ENCODE measurements at regions not wholly inside any gene's neighbourhood (a gene's known extent, or its start where the extent isn't known, plus 50 kb on each side); places are given as distances from the start of the nearest gene placed in this dataset.

GRCh38 chr14:98189944-98190343 lies 1082.1 kb downstream of the BCL11B start:
- TF ChIP-seq CTCF (IDR thresholded peaks at IDR 0.05) (no peak), TCF12 (IDR thresholded peaks at IDR 0.05) (no peak), SIN3A (IDR thresholded peaks at IDR 0.05; ENCODE audit: borderline replicate concordance, low read depth, low read length) (no peak), EP300 (IDR thresholded peaks at IDR 0.05; ENCODE audit: borderline replicate concordance in 1 of 2, low read depth in 1 of 2, low read length in 1 of 2) (no peak), NRF1 (IDR thresholded peaks at IDR 0.05; ENCODE audit: low read depth, low read length) (no peak), REST (IDR thresholded peaks at IDR 0.05; ENCODE audit: low read depth, low read length) (no peak), USF2 (IDR thresholded peaks at IDR 0.05; ENCODE audit: borderline replicate concordance, low read depth, low read length) (no peak), POLR2AphosphoS5 (IDR thresholded peaks at IDR 0.05; ENCODE audit: low read depth, low read length) (no peak)

All from SK-N-SH (cell line).